ENCODE measurements at regions not wholly inside any gene's neighbourhood (a gene's known extent, or its start where the extent isn't known, plus 50 kb on each side); places are given as distances from the start of the nearest gene placed in this dataset.

DNA sequence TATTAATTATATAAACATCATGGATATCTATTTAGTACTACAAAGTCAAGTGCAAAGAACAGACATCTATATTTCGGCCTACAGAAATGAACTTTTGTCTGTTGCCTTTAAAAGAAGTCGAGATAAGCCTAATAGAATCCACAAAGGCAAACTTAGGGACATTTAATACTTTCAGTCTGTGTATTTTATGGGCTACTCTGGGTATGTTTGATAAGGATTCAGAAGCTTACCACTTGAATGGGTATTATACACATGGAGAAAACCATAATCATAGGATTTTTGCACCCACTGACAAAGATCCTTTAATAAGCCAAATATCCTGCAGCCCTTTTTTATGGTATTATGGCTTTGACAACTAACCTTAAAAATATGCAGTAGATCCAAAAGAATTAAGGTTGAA, 224.8 kb downstream of the LMO4 start:
- Histone ChIP-seq H3K9me3 (replicated peaks; ENCODE audit: control insufficient read depth, insufficient read depth, low read length) (no peaks in the 10 kb centered on the region), H3K27me3 (replicated peaks in 1 of 2; ENCODE audit: control insufficient read depth in 2 of 2, insufficient read depth in 2 of 2, low read length in 1 of 2) (no peaks in the 10 kb centered on the region; a peak in 2 of 4 replicates), H3K36me3 (ENCODE audit: control insufficient read depth in 2 of 2, insufficient read depth in 2 of 2, low read length in 1 of 2) (no peaks in the 10 kb centered on the region), H3K27ac (ENCODE audit: control insufficient read depth, insufficient read depth) (no peak overlapping the region), H4K20me1 (ENCODE audit: control insufficient read depth, insufficient read depth) (no peaks in the 10 kb centered on the region), H3K9ac (ENCODE audit: control insufficient read depth, insufficient read depth, low read length) (no peak overlapping the region), H3K4me3 (no peak overlapping the region), H3K79me2 (ENCODE audit: control insufficient read depth, insufficient read depth, low read length) (no peaks in the 10 kb centered on the region), H2AFZ (ENCODE audit: control insufficient read depth, low read depth, low read length) (no peak overlapping the region), H3K4me1 (ENCODE audit: control insufficient read depth, insufficient read depth, low read length) (no peaks in the 10 kb centered on the region), H3K4me2 (ENCODE audit: control insufficient read depth, insufficient read depth) (no peak overlapping the region)
- no peak for DNase-seq (ENCODE audit: low read depth, low spot score)
- in situ Hi-C loops (cut with MboI) (no loop called here), intact Hi-C loops (cut with micrococcal nuclease; ENCODE audit: unreplicated experiment) (no loop called here)
- TF ChIP-seq ASH2L (IDR thresholded peaks at IDR 0.05; ENCODE audit: borderline replicate concordance, low read depth) (no peak), SPI1 (IDR thresholded peaks at IDR 0.05; ENCODE audit: borderline replicate concordance, insufficient read depth, low read depth, low read length) (no peak), ZNF274 (IDR thresholded peaks at IDR 0.05; ENCODE audit: insufficient read depth, insufficient read length) (no peak), MYC (IDR thresholded peaks at IDR 0.05; ENCODE audit: insufficient read depth, insufficient read length, insufficient replicate concordance, low read length, severe bottlenecking) (no peak), IKZF1 (conservative IDR thresholded peaks at IDR 0.05) (no peak), POU2F2 (IDR thresholded peaks at IDR 0.05; ENCODE audit: borderline replicate concordance, low read depth, low read length) (no peak), JUND (IDR thresholded peaks at IDR 0.05; ENCODE audit: low read depth, low read length) (no peak), CHD2 (IDR thresholded peaks at IDR 0.05; ENCODE audit: borderline replicate concordance, low read depth, low read length) (no peak), SRF (IDR thresholded peaks at IDR 0.05; ENCODE audit: low read depth in 2 of 2, low read length in 2 of 2) (no peak), SMC3 (IDR thresholded peaks at IDR 0.05; ENCODE audit: borderline replicate concordance, low read length) (no peak)
- TF ChIP-seq, protein P1, sequence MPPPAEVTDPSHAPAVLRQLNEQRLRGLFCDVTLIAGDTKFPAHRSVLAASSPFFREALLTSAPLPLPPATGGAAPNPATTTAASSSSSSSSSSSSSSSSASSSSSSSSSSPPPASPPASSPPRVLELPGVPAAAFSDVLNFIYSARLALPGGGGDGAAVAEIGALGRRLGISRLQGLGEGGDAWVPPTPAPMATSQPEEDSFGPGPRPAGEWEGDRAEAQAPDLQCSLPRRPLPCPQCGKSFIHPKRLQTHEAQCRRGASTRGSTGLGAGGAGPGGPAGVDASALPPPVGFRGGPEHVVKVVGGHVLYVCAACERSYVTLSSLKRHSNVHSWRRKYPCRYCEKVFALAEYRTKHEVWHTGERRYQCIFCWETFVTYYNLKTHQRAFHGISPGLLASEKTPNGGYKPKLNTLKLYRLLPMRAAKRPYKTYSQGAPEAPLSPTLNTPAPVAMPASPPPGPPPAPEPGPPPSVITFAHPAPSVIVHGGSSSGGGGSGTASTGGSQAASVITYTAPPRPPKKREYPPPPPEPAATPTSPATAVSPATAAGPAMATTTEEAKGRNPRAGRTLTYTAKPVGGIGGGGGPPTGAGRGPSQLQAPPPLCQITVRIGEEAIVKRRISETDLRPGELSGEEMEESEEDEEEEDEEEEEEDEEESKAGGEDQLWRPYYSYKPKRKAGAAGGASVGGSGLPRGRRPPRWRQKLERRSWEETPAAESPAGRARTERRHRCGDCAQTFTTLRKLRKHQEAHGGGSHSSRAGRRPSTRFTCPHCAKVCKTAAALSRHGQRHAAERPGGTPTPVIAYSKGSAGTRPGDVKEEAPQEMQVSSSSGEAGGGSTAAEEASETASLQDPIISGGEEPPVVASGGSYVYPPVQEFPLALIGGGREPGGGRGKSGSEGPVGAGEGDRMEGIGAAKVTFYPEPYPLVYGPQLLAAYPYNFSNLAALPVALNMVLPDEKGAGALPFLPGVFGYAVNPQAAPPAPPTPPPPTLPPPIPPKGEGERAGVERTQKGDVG (CRISPR knock-in tag; IDR thresholded peaks at IDR 0.05): no peak
- TF ChIP-seq, protein P2, sequence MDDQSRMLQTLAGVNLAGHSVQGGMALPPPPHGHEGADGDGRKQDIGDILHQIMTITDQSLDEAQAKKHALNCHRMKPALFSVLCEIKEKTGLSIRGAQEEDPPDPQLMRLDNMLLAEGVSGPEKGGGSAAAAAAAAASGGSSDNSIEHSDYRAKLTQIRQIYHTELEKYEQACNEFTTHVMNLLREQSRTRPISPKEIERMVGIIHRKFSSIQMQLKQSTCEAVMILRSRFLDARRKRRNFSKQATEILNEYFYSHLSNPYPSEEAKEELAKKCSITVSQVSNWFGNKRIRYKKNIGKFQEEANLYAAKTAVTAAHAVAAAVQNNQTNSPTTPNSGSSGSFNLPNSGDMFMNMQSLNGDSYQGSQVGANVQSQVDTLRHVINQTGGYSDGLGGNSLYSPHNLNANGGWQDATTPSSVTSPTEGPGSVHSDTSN (IDR thresholded peaks at IDR 0.05; ENCODE audit: insufficient replicate concordance, low read depth, low read length): no peak
- TF ChIP-seq, protein P3, sequence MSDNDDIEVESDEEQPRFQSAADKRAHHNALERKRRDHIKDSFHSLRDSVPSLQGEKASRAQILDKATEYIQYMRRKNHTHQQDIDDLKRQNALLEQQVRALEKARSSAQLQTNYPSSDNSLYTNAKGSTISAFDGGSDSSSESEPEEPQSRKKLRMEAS (IDR thresholded peaks at IDR 0.05; ENCODE audit: low read depth, low read length): no peak
- TF ChIP-seq, protein P4, sequence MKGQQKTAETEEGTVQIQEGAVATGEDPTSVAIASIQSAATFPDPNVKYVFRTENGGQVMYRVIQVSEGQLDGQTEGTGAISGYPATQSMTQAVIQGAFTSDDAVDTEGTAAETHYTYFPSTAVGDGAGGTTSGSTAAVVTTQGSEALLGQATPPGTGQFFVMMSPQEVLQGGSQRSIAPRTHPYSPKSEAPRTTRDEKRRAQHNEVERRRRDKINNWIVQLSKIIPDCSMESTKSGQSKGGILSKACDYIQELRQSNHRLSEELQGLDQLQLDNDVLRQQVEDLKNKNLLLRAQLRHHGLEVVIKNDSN (IDR thresholded peaks at IDR 0.05; ENCODE audit: borderline replicate concordance, extremely low read length, insufficient read depth, low read depth, low read length): no peak
- 0% methylated on average over 2 of the region's 2 CpGs for WGBS (ENCODE audit: insufficient coverage, insufficient replicate concordance, low lambda C conversion rate, missing lambda C conversion rate)
- BruUV-seq (replicated peaks): no TSS peak
- CTCF ChIA-PET: no interaction called here
- SMC1A ChIA-PET (ENCODE audit: uncharacterized antibody, unreplicated experiment): no interaction called here
- RAD21 ChIA-PET (ENCODE audit: unreplicated experiment): no interaction called here
- no peak for ATAC-seq
- FAIRE-seq: no peak
- POLR2A ChIA-PET: no interaction called here

Measured in GM12878 (cell line).